GM04503 (cell line): ENCODE measurements at regions not wholly inside any gene's neighbourhood (a gene's known extent, or its start where the extent isn't known, plus 50 kb on each side); places are given as distances from the start of the nearest gene placed in this dataset.
"Not testable (repeated sequence)": the region's sequence is repeated elsewhere in the genome, so short reads cannot be mapped to it uniquely, and the experiment has no call there.

Source experiments
- DNase-seq: peaks from one replicate; pipeline ENCODE4 v3.0.0-alpha.2; 2012; ENCODE audit warnings: low read depth

GRCh38 chrX:45986081-45986480 is 559.1 kb downstream of the ZNF674 start:
- DNase-seq, result no peak

GRCh38 chrX:45982958-45983727 is 562.1 kb downstream of the ZNF674 start:
- not testable (repeated sequence) for DNase-seq

GRCh38 chrX:45980726-45981125 is 564.5 kb downstream of the ZNF674 start:
- no peak for DNase-seq

GRCh38 chrX:45975633-45976032 is 569.6 kb downstream of the ZNF674 start:
- no peak for DNase-seq

GRCh38 chrX:45972636-45973035 is 572.6 kb downstream of the ZNF674 start:
- DNase-seq, result no peak

GRCh38 chrX:45959567-45959966 is 585.7 kb downstream of the ZNF674 start:
- DNase-seq, result no peak

GRCh38 chrX:45956191-45956870 is 588.9 kb downstream of the ZNF674 start:
- DNase-seq, result no peak

GRCh38 chrX:45955661-45956060 is 589.6 kb downstream of the ZNF674 start:
- DNase-seq, result no peak

GRCh38 chrX:45954026-45954425 is 591.2 kb downstream of the ZNF674 start:
- DNase-seq, result no peak

- no peak for DNase-seq
Measured at GRCh38 chrX:45952030-45952429, 593.2 kb downstream of the ZNF674 start.

GRCh38 chrX:45935408-45935807 is 609.8 kb downstream of the ZNF674 start:
- DNase-seq, result no peak

- no peak for DNase-seq
Measured at GRCh38 chrX:45912316-45912715, 632.9 kb downstream of the ZNF674 start.

GRCh38 chrX:45907786-45908185 is 637.4 kb downstream of the ZNF674 start:
- DNase-seq, result no peak

- no peak for DNase-seq
Measured at GRCh38 chrX:45903781-45904201, 641.4 kb downstream of the ZNF674 start.

GRCh38 chrX:45900766-45901615 is 644.2 kb downstream of the ZNF674 start:
- no peak for DNase-seq

GRCh38 chrX:45894864-45895645 is 650.2 kb downstream of the ZNF674 start:
- DNase-seq, result no peak

- no peak for DNase-seq
Measured at GRCh38 chrX:45889471-45889870, 655.8 kb downstream of the ZNF674 start.

- DNase-seq, result no peak
Measured at GRCh38 chrX:45888518-45888917, 656.7 kb downstream of the ZNF674 start.

- DNase-seq, result no peak
Measured at GRCh38 chrX:45885931-45886330, 659.3 kb downstream of the ZNF674 start.

- DNase-seq, result no peak
Measured at GRCh38 chrX:45879512-45879911, 665.7 kb downstream of the ZNF674 start.

- DNase-seq, result no peak
Measured at GRCh38 chrX:45876206-45876605, 669.0 kb downstream of the ZNF674 start.

- no peak for DNase-seq
Measured at GRCh38 chrX:45873781-45874180, 671.4 kb downstream of the ZNF674 start.
